ENCODE measurements at regions not wholly inside any gene's neighbourhood (a gene's known extent, or its start where the extent isn't known, plus 50 kb on each side); places are given as distances from the start of the nearest gene placed in this dataset.

GRCh38 chr15:58378241-58379085 is 53.3 kb upstream of the LIPC start:
- TF ChIP-seq HOXA7 (CRISPR knock-in tag; IDR thresholded peaks at IDR 0.05), result no peak
- TF ChIP-seq MAZ (IDR thresholded peaks at IDR 0.05; ENCODE audit: borderline replicate concordance, low read depth, low read length), result no peak
- no peak for TF ChIP-seq PBX3 (IDR thresholded peaks at IDR 0.05)
- TF ChIP-seq BHLHE40 (IDR thresholded peaks at IDR 0.05; ENCODE audit: low read depth, low read length), result no peak
- no peak for TF ChIP-seq CHD4 (IDR thresholded peaks at IDR 0.05; ENCODE audit: borderline replicate concordance)
- no peak for TF ChIP-seq E2F6 (IDR thresholded peaks at IDR 0.05; ENCODE audit: borderline replicate concordance, low read depth)
- no peak for TF ChIP-seq POLR2A (IDR thresholded peaks at IDR 0.05; ENCODE audit: low read length)
- no peak for TF ChIP-seq CTCF (IDR thresholded peaks at IDR 0.05)
- TF ChIP-seq SMC3 (IDR thresholded peaks at IDR 0.05), result no peak
- TF ChIP-seq JUN (IDR thresholded peaks at IDR 0.05), result no peak
- TF ChIP-seq RCOR1 (IDR thresholded peaks at IDR 0.05; ENCODE audit: low read depth, low read length), result no peak
- no peak for TF ChIP-seq ZC3H11A (IDR thresholded peaks at IDR 0.05)
